ENCODE measurements at regions not wholly inside any gene's neighbourhood (a gene's known extent, or its start where the extent isn't known, plus 50 kb on each side); places are given as distances from the start of the nearest gene placed in this dataset.
A peak's percentile ranks its signal among the peaks of the same experiment; 100 is the strongest.

DNA sequence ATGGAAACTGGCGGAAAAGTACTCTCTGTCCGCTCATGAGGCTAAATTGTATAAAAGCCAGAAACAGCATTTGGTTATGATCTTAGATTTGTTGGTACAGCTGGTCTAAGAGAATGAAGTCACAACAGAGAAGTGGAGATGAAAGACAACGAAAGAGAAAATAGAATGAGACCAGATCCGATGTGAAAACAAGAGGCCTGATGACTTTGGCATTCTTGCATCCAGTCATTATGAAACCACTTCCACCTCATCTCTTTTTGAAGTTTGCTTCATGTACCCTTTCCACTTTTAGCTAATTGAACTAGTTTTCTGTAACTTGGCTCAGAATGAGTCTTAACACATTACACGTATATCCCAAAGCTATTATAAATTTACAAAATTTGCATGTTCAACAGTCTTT, 1431.7 kb downstream of the LRRC4C start (continued):
- TF ChIP-seq, protein P1, sequence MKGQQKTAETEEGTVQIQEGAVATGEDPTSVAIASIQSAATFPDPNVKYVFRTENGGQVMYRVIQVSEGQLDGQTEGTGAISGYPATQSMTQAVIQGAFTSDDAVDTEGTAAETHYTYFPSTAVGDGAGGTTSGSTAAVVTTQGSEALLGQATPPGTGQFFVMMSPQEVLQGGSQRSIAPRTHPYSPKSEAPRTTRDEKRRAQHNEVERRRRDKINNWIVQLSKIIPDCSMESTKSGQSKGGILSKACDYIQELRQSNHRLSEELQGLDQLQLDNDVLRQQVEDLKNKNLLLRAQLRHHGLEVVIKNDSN (IDR thresholded peaks at IDR 0.05; ENCODE audit: borderline replicate concordance, extremely low read length, insufficient read depth, low read depth, low read length), result no peak
- TF ChIP-seq POLR2AphosphoS2 (IDR thresholded peaks at IDR 0.05; ENCODE audit: low read depth, low read length) (no peak), CHD4 (IDR thresholded peaks at IDR 0.05) (no peak), RCOR1 (conservative IDR thresholded peaks at IDR 0.05; ENCODE audit: low read depth, low read length) (no peak), ZNF274 (IDR thresholded peaks at IDR 0.05; ENCODE audit: insufficient read depth, insufficient read length) (no peak), NR2C2 (IDR thresholded peaks at IDR 0.05; ENCODE audit: borderline replicate concordance, control insufficient read depth, insufficient read length, low read depth) (no peak), PML (IDR thresholded peaks at IDR 0.05; ENCODE audit: low read length) (no peak), SUZ12 (IDR thresholded peaks at IDR 0.05; ENCODE audit: unreplicated experiment) (no peak), PBX3 (IDR thresholded peaks at IDR 0.05; ENCODE audit: insufficient replicate concordance, low read depth, low read length) (no peak), ATF3 (IDR thresholded peaks at IDR 0.05; ENCODE audit: borderline replicate concordance, extremely low read depth, low read depth, low read length) (no peak), STAT3 (IDR thresholded peaks at IDR 0.05; ENCODE audit: low read depth, low read length) (no peak), NR2F1 (conservative IDR thresholded peaks at IDR 0.05) (no peak; the same call in 1 of the 2 replicates), DPF2 (IDR thresholded peaks at IDR 0.05) (peak; percentile 65; the same call in 1 of the 2 replicates), SMAD5 (IDR thresholded peaks at IDR 0.05; ENCODE audit: low read depth) (no peak), RFX5 (IDR thresholded peaks at IDR 0.05; ENCODE audit: low read depth, low read length) (no peak), ZNF24 (IDR thresholded peaks at IDR 0.05) (no peak), BCL11A (IDR thresholded peaks at IDR 0.05; ENCODE audit: low read depth, low read length) (0 out of 2 replicates have a peak, but pooled peaks have one; percentile 10), RAD51 (IDR thresholded peaks at IDR 0.05) (no peak), EED (IDR thresholded peaks at IDR 0.05; ENCODE audit: low read depth) (no peak), ZNF207 (IDR thresholded peaks at IDR 0.05; ENCODE audit: borderline replicate concordance) (no peak)
- TF ChIP-seq, protein P2, sequence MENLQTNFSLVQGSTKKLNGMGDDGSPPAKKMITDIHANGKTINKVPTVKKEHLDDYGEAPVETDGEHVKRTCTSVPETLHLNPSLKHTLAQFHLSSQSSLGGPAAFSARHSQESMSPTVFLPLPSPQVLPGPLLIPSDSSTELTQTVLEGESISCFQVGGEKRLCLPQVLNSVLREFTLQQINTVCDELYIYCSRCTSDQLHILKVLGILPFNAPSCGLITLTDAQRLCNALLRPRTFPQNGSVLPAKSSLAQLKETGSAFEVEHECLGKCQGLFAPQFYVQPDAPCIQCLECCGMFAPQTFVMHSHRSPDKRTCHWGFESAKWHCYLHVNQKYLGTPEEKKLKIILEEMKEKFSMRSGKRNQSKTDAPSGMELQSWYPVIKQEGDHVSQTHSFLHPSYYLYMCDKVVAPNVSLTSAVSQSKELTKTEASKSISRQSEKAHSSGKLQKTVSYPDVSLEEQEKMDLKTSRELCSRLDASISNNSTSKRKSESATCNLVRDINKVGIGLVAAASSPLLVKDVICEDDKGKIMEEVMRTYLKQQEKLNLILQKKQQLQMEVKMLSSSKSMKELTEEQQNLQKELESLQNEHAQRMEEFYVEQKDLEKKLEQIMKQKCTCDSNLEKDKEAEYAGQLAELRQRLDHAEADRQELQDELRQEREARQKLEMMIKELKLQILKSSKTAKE (IDR thresholded peaks at IDR 0.05; ENCODE audit: low read depth, poor library complexity, severe bottlenecking), result no peak
- TF ChIP-seq, protein P3, sequence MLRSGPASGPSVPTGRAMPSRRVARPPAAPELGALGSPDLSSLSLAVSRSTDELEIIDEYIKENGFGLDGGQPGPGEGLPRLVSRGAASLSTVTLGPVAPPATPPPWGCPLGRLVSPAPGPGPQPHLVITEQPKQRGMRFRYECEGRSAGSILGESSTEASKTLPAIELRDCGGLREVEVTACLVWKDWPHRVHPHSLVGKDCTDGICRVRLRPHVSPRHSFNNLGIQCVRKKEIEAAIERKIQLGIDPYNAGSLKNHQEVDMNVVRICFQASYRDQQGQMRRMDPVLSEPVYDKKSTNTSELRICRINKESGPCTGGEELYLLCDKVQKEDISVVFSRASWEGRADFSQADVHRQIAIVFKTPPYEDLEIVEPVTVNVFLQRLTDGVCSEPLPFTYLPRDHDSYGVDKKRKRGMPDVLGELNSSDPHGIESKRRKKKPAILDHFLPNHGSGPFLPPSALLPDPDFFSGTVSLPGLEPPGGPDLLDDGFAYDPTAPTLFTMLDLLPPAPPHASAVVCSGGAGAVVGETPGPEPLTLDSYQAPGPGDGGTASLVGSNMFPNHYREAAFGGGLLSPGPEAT (IDR thresholded peaks at IDR 0.05; ENCODE audit: low read depth), result no peak
- TF ChIP-seq, protein P4, sequence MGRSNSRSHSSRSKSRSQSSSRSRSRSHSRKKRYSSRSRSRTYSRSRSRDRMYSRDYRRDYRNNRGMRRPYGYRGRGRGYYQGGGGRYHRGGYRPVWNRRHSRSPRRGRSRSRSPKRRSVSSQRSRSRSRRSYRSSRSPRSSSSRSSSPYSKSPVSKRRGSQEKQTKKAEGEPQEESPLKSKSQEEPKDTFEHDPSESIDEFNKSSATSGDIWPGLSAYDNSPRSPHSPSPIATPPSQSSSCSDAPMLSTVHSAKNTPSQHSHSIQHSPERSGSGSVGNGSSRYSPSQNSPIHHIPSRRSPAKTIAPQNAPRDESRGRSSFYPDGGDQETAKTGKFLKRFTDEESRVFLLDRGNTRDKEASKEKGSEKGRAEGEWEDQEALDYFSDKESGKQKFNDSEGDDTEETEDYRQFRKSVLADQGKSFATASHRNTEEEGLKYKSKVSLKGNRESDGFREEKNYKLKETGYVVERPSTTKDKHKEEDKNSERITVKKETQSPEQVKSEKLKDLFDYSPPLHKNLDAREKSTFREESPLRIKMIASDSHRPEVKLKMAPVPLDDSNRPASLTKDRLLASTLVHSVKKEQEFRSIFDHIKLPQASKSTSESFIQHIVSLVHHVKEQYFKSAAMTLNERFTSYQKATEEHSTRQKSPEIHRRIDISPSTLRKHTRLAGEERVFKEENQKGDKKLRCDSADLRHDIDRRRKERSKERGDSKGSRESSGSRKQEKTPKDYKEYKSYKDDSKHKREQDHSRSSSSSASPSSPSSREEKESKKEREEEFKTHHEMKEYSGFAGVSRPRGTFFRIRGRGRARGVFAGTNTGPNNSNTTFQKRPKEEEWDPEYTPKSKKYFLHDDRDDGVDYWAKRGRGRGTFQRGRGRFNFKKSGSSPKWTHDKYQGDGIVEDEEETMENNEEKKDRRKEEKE (IDR thresholded peaks at IDR 0.05), result no peak
